Lung (tissue), 11 donors: ENCODE measurements at regions not wholly inside any gene's neighbourhood (a gene's known extent, or its start where the extent isn't known, plus 50 kb on each side); places are given as distances from the start of the nearest gene placed in this dataset.

Experiments
- ATAC-seq: fragments of 200-7000 bp; cut with Tn5 transposase; one replicate; pipeline ENCODE4 v1.9.1; 2020; ENCODE audit warnings: moderate number of reproducible peaks; ENCODE audit not compliant: insufficient read depth, low FRiP score
- DNase-seq, 3 donors: peaks; one replicate each; pipeline ENCODE4 v3.0.0-alpha.2; 2013 to 2017
- H3K27ac ChIP-seq, 2 donors: one replicate each; pipeline ENCODE4 v1.5.1; 2013; ENCODE audit warnings: mild to moderate bottlenecking in 2 of 2, moderate library complexity in 2 of 2, control low read depth in 1 of 2, inconsistent platforms in 1 of 2, low read depth in 1 of 2, low read length in 1 of 2
- H3K27me3 ChIP-seq, 3 donors: one replicate each; pipeline ENCODE4 v1.5.1; 2013; ENCODE audit warnings: low read length in 2 of 3; ENCODE audit not compliant: control insufficient read depth in 3 of 3, insufficient read depth in 3 of 3
- H3K36me3 ChIP-seq, 4 donors: one replicate each; pipeline ENCODE4 v1.5.1; 2013; ENCODE audit warnings: low read length in 4 of 4, mild to moderate bottlenecking in 1 of 4, moderate library complexity in 1 of 4; ENCODE audit not compliant: control insufficient read depth in 4 of 4, insufficient read depth in 4 of 4
- H3K4me1 ChIP-seq, 5 donors: one replicate each; pipeline ENCODE4 v1.5.1; 2013; ENCODE audit warnings: low read length in 5 of 5, mild to moderate bottlenecking in 2 of 5, moderate library complexity in 1 of 5; ENCODE audit not compliant: control insufficient read depth in 5 of 5, insufficient read depth in 5 of 5
- H3K4me3 ChIP-seq: one replicate; pipeline ENCODE4 v1.5.1; 2013; ENCODE audit warnings: mild to moderate bottlenecking, control low read depth, moderate library complexity
- H3K9ac ChIP-seq, 2 donors: one replicate each; pipeline ENCODE4 v1.5.1; 2013; ENCODE audit warnings: low read length in 2 of 2, control low read depth in 1 of 2; ENCODE audit not compliant: insufficient read depth in 1 of 2
- H3K9me3 ChIP-seq, 4 donors: one replicate each; pipeline ENCODE4 v1.5.1; 2013; ENCODE audit warnings: low read length in 3 of 4, mild to moderate bottlenecking in 1 of 4, moderate library complexity in 1 of 4; ENCODE audit not compliant: control insufficient read depth in 4 of 4, insufficient read depth in 3 of 4
- CTCF ChIP-seq: IDR thresholded peaks from 2 replicates; pipeline ENCODE4 v1.5.1; 2012; ENCODE audit warnings: mild to moderate bottlenecking; ENCODE audit errors: control extremely low read depth, extremely low read depth
- WGBS, 2 donors: extraction: QIAGEN DNeasy Blood & Tissue Kit; methylation state at CpG; one replicate each; pipeline ENCODE4 v1.1.7; 2013; 5-methylcytosine and 5-hydroxymethylcytosine counted together
- donor health status: control.
- donor health status: control.
- donor health status: Bipolar disorder and iron deficiency.
- donor health status: healthy.
- donor health status: DM: yes; HTN: yes; CAD: no.

- H3K9ac ChIP-seq, result no peak overlapping the region
- no peak overlapping the region for H3K4me3 ChIP-seq
- H3K9me3 ChIP-seq, result peaks cover 0 to 7% (median 1%) of the 10 kb centered on the region in 4 donors
- no peaks in the 10 kb centered on the region for H3K4me1 ChIP-seq
- no peaks in the 10 kb centered on the region for H3K36me3 ChIP-seq
- DNase-seq (no peak), ATAC-seq (no peak)
- H3K27ac ChIP-seq, result no peak overlapping the region
- H3K27me3 ChIP-seq, result no peaks in the 10 kb centered on the region
- 95% methylated on average over 1 of the region's 1 CpG for WGBS, 2 donors
- TF ChIP-seq CTCF, result no peak
Measured at GRCh38 chr1:164017239-164017638, 541.7 kb upstream of the PBX1 start.

- ATAC-seq, result no peak
- Histone ChIP-seq H3K36me3 (no peaks in the 10 kb centered on the region), H3K4me3 (no peak overlapping the region), H3K27me3 (no peaks in the 10 kb centered on the region), H3K4me1 (no peaks in the 10 kb centered on the region), H3K9me3 (peaks cover 0 to 7% (median 0%) of the 10 kb centered on the region in 4 donors), H3K9ac (no peak overlapping the region), H3K27ac (no peak overlapping the region)
- no peak for DNase-seq
- no peak for TF ChIP-seq CTCF
- 68 to 69% methylated on average over 2 of the region's 2 CpGs for WGBS, 2 donors
Measured at GRCh38 chr1:164020391-164020790, 538.6 kb upstream of the PBX1 start.

- Histone ChIP-seq H3K9ac (no peak overlapping the region), H3K4me1 (no peaks in the 10 kb centered on the region), H3K9me3 (peaks cover 0 to 7% (median 0%) of the 10 kb centered on the region in 4 donors), H3K27me3 (no peaks in the 10 kb centered on the region), H3K4me3 (no peak overlapping the region), H3K27ac (no peak overlapping the region), H3K36me3 (no peaks in the 10 kb centered on the region)
- no peak for DNase-seq
- ATAC-seq, result no peak
- WGBS, 2 donors, result 81 to 88% methylated on average over 1 of the region's 1 CpG
- no peak for TF ChIP-seq CTCF
Measured at GRCh38 chr1:164021813-164022212, 537.2 kb upstream of the PBX1 start.

GRCh38 chr1:164033782-164034181 is 525.2 kb upstream of the PBX1 start:
- Histone ChIP-seq H3K27ac (no peak overlapping the region), H3K36me3 (no peaks in the 10 kb centered on the region), H3K9ac (no peak overlapping the region), H3K4me3 (no peak overlapping the region), H3K4me1 (no peaks in the 10 kb centered on the region), H3K9me3 (peaks cover 0 to 4% (median 3%) of the 10 kb centered on the region in 4 donors), H3K27me3 (no peaks in the 10 kb centered on the region)
- DNase-seq, result no peak
- no peak for ATAC-seq
- WGBS, 2 donors, result 57 to 97% methylated on average over 1 of the region's 1 CpG
- TF ChIP-seq CTCF, result no peak
